Nephron progenitor cell (in vitro differentiated cells): ENCODE measurements at regions not wholly inside any gene's neighbourhood (a gene's known extent, or its start where the extent isn't known, plus 50 kb on each side); places are given as distances from the start of the nearest gene placed in this dataset.

ENCODE experiments used
- DNase-seq: peaks from one replicate; pipeline ENCODE4 v3.0.0; 2021
- H3K27ac Mint-ChIP-seq: 2 replicates; pipeline ENCODE4 v1.8.0; 2021; ENCODE audit warnings: mild to moderate bottlenecking, moderate library complexity, mixed read lengths
- H3K27me3 Mint-ChIP-seq: 2 replicates; pipeline ENCODE4 v1.8.0; 2021; ENCODE audit warnings: mild to moderate bottlenecking, low read depth, mixed read lengths; ENCODE audit not compliant: poor library complexity
- H3K36me3 Mint-ChIP-seq: 2 replicates; pipeline ENCODE4 v1.8.0; 2021; ENCODE audit warnings: low read depth, mixed read lengths
- H3K4me1 Mint-ChIP-seq: 2 replicates; pipeline ENCODE4 v1.8.0; 2021; ENCODE audit warnings: mixed read lengths
- H3K4me3 Mint-ChIP-seq: 2 replicates; pipeline ENCODE4 v1.8.0; 2021; ENCODE audit warnings: mild to moderate bottlenecking, moderate library complexity, mixed read lengths
- H3K9me3 Mint-ChIP-seq: 2 replicates; pipeline ENCODE4 v1.8.0; 2021; ENCODE audit warnings: mild to moderate bottlenecking, moderate library complexity, mixed read lengths
- TF ChIP-seq, protein P1 (sequence below): fragments of 200-600 bp; sonication (generic); IDR thresholded peaks from 2 replicates; pipeline ENCODE4 v1.5.0; 2021; ENCODE audit warnings: antibody characterized with exemption

DNA sequence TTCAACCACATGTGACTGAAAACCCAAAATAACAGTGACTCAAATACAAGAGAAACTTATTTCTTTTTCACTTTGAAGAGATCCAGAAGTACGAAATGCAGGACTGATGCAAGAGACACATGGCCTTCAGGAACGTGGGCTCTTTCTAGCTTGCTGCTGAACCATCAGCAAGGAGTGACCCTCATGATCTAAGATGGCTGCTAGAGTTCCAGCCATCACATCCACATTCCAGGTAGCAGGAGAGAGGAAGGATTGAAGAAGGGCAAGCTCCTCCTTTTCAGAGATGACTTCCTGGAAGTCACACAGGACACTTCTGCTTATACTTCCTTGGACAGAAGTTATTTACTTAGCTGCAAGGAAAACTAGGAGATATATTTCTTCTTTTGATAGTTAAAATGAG lies 67.6 kb upstream of the BCL11B start:
- H3K27me3 Mint-ChIP-seq, result peaks cover 19% of the 10 kb centered on the region
- H3K9me3 Mint-ChIP-seq, result peaks cover 3% of the 10 kb centered on the region
- no peaks in the 10 kb centered on the region for H3K36me3 Mint-ChIP-seq
- DNase-seq, result no peak
- no peak overlapping the region for H3K27ac Mint-ChIP-seq
- H3K4me3 Mint-ChIP-seq, result no peak overlapping the region
- TF ChIP-seq, protein P1, sequence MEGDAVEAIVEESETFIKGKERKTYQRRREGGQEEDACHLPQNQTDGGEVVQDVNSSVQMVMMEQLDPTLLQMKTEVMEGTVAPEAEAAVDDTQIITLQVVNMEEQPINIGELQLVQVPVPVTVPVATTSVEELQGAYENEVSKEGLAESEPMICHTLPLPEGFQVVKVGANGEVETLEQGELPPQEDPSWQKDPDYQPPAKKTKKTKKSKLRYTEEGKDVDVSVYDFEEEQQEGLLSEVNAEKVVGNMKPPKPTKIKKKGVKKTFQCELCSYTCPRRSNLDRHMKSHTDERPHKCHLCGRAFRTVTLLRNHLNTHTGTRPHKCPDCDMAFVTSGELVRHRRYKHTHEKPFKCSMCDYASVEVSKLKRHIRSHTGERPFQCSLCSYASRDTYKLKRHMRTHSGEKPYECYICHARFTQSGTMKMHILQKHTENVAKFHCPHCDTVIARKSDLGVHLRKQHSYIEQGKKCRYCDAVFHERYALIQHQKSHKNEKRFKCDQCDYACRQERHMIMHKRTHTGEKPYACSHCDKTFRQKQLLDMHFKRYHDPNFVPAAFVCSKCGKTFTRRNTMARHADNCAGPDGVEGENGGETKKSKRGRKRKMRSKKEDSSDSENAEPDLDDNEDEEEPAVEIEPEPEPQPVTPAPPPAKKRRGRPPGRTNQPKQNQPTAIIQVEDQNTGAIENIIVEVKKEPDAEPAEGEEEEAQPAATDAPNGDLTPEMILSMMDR, result no peak
- no peaks in the 10 kb centered on the region for H3K4me1 Mint-ChIP-seq

DNA sequence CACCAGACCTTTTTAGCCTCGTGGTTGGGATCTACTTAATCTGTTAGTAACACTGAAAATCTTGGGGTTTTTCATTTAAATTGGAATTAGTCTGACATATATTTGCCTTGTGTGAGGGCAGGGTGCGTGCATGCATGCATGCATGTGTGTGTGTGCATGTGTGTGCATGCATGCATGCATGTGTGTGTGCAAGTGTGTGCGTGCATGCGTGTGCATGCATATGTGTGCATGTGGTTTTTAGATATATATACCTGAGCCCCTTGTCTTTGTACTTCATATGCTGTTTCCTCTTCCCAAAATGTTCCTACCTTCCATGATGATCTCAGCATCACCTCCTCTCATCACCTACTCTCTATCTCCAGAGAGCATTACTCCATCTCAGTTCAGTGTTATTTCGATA lies 66.3 kb upstream of the BCL11B start:
- TF ChIP-seq, protein P1, result no peak
- Mint-ChIP-seq H3K4me3 (no peak overlapping the region), H3K9me3 (peaks cover 3% of the 10 kb centered on the region), H3K27me3 (peaks cover 19% of the 10 kb centered on the region), H3K4me1 (no peaks in the 10 kb centered on the region), H3K36me3 (no peaks in the 10 kb centered on the region), H3K27ac (no peak overlapping the region)
- no peak for DNase-seq

DNA sequence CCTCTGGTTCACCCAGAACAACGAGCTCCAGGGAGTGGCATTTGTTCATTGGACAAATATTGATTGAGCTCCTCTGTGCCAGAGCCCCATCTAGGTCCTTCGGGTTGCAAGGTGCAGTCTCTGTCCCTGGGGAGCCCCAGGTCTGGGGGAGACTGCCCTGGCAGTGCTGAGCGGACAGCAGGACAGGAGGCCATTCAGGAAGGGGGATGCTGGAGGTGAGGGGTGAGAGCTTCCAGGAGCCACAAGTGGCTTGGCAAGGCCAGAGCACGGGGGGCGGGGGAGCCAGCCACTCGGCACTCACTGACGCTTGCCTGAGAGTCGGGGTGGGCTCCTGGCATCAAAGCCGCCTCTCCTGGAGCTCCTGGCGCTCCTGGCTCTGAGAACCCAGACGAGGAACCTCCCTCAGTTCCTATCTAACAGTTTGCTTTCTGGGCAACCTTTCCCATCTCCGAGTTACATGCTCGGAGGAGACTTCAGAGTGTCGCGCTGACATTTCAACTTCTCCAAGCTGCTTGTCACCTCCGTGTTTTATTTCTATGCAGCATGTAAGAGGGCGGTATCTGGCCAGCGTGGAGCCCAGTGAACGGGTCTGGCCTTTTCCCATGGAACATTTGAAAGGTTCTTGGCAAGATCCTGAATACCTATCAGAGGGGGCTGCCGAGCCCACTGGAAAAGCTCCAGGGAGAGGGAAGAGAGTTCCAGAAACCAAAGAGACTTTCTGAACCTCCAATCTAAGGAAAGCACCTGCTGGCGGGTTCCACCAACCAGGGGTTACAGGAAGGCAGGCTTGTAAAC lies 62.0 kb upstream of the BCL11B start:
- TF ChIP-seq, protein P1, result no peak
- peaks cover 10% of the 10 kb centered on the region for H3K4me1 Mint-ChIP-seq
- no peaks in the 10 kb centered on the region for H3K36me3 Mint-ChIP-seq
- no peak overlapping the region for H3K27ac Mint-ChIP-seq
- H3K4me3 Mint-ChIP-seq, result no peak overlapping the region
- H3K27me3 Mint-ChIP-seq, result peaks cover 13% of the 10 kb centered on the region
- peaks cover 3% of the 10 kb centered on the region for H3K9me3 Mint-ChIP-seq
- no peak for DNase-seq

DNA sequence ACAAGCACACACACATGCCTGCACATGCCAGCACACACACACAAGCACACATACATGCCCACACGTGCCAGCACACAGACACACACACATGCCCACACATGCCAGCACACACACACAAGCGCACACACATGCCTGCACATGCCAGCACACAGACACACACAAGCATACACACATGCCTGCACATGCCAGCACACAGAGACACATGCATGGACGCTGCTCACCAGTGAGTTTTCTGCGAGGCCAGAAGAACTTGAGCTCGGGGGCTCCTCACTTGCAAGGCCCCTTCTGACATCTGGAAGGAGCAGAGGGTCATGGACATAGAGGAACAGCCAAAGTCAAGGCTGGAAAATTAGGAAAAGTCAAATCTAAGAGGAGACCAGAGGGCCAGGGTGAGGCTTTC lies 61.2 kb upstream of the BCL11B start:
- Mint-ChIP-seq H3K36me3 (no peaks in the 10 kb centered on the region), H3K27ac (no peak overlapping the region), H3K9me3 (peaks cover 3% of the 10 kb centered on the region), H3K4me1 (peaks cover 11% of the 10 kb centered on the region), H3K4me3 (no peak overlapping the region), H3K27me3 (peaks cover 16% of the 10 kb centered on the region)
- TF ChIP-seq, protein P1, result no peak
- no peak for DNase-seq

DNA sequence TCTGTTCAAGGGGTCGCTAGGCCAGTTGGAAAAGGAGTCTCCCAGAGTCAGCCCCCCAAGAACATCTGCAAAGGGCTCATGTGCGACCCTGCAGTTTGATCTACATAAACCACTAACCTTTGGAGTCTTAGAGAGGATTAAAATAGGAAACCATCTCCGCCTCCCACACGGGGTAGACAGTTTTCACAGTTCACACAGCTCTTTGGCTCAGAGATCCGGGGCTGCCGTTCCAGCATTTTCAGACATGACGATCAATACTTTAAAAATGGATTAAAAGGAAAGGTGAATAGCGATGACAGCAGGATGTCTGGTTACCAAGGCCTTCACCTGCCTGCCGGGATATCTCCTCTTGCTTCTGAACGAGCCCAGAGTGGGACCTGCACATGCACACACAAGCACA lies 59.8 kb upstream of the BCL11B start:
- H3K4me3 Mint-ChIP-seq, result no peak overlapping the region
- H3K27me3 Mint-ChIP-seq, result peaks cover 20% of the 10 kb centered on the region
- H3K27ac Mint-ChIP-seq, result peak overlapping the region; percentile 77
- TF ChIP-seq, protein P1, result no peak
- no peak for DNase-seq
- peaks cover 25% of the 10 kb centered on the region for H3K4me1 Mint-ChIP-seq
- H3K9me3 Mint-ChIP-seq, result peaks cover 3% of the 10 kb centered on the region
- no peaks in the 10 kb centered on the region for H3K36me3 Mint-ChIP-seq
